ENCODE measurements at regions not wholly inside any gene's neighbourhood (a gene's known extent, or its start where the extent isn't known, plus 50 kb on each side); places are given as distances from the start of the nearest gene placed in this dataset.

DNA sequence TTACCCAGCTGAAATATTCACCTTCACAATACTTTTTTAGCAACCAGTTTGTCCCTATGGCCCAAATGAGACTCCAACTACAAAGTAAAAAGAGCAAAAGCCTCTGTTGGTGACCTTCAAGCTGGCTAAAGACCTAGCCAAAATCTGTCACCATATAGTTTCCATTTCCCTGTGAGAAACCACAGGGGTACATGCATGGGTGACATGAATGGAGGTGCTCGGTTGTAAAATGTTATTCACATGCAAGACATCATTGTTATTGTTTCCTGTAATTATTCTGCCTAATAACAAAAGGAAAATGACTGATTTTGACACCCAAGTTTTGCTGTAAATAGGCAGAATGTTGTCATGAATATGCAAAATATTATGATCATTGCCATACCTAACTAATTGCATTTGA lies 285.3 kb downstream of the ZNF608 start:
- no peak for TF ChIP-seq GLIS3 (CRISPR knock-in tag; IDR thresholded peaks at IDR 0.05)
- TF ChIP-seq BACH2 (CRISPR knock-in tag; IDR thresholded peaks at IDR 0.05; ENCODE audit: borderline replicate concordance), result no peak
- TF ChIP-seq ISL1 (CRISPR knock-in tag; IDR thresholded peaks at IDR 0.05), result no peak
- TF ChIP-seq, protein P1, sequence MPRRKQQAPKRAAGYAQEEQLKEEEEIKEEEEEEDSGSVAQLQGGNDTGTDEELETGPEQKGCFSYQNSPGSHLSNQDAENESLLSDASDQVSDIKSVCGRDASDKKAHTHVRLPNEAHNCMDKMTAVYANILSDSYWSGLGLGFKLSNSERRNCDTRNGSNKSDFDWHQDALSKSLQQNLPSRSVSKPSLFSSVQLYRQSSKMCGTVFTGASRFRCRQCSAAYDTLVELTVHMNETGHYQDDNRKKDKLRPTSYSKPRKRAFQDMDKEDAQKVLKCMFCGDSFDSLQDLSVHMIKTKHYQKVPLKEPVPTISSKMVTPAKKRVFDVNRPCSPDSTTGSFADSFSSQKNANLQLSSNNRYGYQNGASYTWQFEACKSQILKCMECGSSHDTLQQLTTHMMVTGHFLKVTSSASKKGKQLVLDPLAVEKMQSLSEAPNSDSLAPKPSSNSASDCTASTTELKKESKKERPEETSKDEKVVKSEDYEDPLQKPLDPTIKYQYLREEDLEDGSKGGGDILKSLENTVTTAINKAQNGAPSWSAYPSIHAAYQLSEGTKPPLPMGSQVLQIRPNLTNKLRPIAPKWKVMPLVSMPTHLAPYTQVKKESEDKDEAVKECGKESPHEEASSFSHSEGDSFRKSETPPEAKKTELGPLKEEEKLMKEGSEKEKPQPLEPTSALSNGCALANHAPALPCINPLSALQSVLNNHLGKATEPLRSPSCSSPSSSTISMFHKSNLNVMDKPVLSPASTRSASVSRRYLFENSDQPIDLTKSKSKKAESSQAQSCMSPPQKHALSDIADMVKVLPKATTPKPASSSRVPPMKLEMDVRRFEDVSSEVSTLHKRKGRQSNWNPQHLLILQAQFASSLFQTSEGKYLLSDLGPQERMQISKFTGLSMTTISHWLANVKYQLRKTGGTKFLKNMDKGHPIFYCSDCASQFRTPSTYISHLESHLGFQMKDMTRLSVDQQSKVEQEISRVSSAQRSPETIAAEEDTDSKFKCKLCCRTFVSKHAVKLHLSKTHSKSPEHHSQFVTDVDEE (CRISPR knock-in tag; IDR thresholded peaks at IDR 0.05), result no peak
- TF ChIP-seq OSR1 (CRISPR knock-in tag; IDR thresholded peaks at IDR 0.05), result no peak
